GM19239 (cell line): ENCODE measurements at regions not wholly inside any gene's neighbourhood (a gene's known extent, or its start where the extent isn't known, plus 50 kb on each side); places are given as distances from the start of the nearest gene placed in this dataset.
A peak's percentile ranks its signal among the peaks of the same experiment; 100 is the strongest.

Source experiments
- DNase-seq: peaks from one replicate; pipeline ENCODE4 v3.0.0; 2011; ENCODE audit warnings: low spot score; ENCODE audit not compliant: insufficient read length
- FAIRE-seq: peaks from 2 replicates; lab custom pipeline; 2011; peaks lifted over from hg19 to GRCh38; lab: Jason Lieb, UNC

GRCh38 chr2:191554240-191554639, 123.7 kb upstream of the NABP1 start:
- DNase-seq (no peak), FAIRE-seq (no peak)

GRCh38 chr2:191555092-191555742, 122.7 kb upstream of the NABP1 start:
- DNase-seq (peak; percentile 61), FAIRE-seq (peak; percentile 88)

DNA sequence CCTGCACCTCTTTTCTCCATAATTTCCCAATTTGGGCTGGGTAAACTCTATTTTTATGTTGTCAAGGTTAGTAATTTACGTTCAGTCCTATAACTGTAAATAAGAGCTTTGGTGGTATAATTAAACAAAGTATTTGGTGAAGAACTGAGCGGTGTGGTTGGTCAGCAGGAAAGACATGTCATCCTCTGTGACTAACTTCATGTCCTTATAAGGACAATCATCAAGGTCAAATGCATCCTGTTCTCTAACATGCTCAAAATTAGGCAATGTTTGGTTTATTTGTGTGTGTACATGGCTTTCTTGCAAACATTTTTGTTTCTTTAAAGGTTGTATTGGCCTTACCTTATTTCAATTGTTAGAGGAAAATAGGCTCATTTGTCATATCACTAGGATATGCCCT, 121.5 kb upstream of the NABP1 start:
- DNase-seq (no peak), FAIRE-seq (no peak)

GRCh38 chr2:191557841-191558240, 120.1 kb upstream of the NABP1 start:
- FAIRE-seq = no peak
- no peak for DNase-seq

DNA sequence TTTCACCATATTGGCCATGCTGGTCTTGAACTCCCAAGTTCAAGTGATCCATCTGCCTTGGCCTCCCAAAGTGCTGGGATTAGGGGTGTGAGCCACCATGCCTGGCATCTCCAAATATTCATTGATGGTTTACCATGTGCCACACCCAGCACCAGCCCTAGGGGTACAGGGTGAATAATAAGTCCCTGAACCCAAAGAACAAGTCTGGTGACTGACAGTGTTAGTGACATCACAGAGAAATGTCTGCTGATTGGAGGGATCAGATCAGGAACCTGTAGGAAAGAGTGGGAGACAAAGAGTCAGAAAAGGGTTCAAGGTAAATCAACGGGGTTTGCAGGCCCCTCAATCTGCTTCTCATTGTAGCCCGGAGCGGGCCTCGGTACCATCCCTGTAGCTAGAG, 118.4 kb upstream of the NABP1 start:
- FAIRE-seq (no peak), DNase-seq (no peak)

- DNase-seq (no peak), FAIRE-seq (no peak)
Observed at GRCh38 chr2:191560411-191560980, 117.4 kb upstream of the NABP1 start.

GRCh38 chr2:191565120-191565519, 112.8 kb upstream of the NABP1 start:
- DNase-seq (no peak), FAIRE-seq (no peak)

DNA sequence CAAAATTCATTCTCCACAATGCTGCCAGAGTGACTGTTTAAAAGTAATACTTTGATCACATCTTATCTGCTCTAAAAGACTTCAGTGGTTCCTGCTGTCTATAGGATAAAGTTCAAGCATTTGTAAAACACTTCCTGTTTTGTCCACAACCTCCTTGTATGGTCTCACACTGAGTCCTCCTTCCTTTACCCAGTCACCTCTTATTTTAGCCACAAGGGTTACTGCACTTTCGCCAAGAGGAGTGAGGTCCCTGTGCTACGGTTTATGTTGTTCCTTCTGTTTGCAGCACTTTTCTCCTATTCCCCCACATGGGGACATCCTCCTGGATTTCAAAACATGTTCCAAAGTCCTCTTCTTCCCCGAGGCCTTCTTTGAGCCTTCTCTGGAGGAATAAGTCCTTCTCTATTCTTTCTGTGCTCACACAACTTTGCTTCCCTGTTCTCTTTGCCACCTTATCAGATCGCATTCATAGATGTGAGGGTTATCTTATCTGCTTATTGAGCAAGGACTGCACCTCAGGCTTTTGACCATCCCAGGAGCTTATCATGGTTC, 112.2 kb upstream of the NABP1 start:
- DNase-seq = no peak
- no peak for FAIRE-seq

- peak; percentile 95 for FAIRE-seq
- peak; percentile 28 for DNase-seq
Observed at GRCh38 chr2:191566344-191566743, 111.6 kb upstream of the NABP1 start.

GRCh38 chr2:191567206-191567605, 110.7 kb upstream of the NABP1 start:
- FAIRE-seq (no peak), DNase-seq (no peak)

DNA sequence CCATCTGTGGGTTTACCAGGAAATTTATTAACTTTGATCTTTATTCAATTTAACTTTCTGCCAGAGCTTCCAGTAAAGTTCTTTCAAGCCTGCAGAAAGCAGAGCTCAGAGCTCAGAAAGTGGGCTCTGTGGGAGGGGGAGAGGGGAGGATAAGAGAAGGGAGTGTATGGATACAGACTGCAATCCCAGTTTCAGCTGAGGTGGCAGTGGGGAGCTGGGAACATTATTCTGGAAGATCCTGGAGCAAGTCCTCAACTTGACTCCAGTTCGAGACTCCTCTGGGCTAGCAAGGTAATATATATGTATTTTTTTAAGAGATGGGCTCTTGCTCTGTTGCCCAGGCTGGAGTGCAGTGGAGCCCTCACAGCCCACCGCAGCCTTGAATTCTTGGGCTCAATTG, 108.9 kb upstream of the NABP1 start:
- no peak for FAIRE-seq
- no peak for DNase-seq

GRCh38 chr2:191571163-191571769, 106.7 kb upstream of the NABP1 start:
- no peak for DNase-seq

GRCh38 chr2:191572319-191572718, 105.6 kb upstream of the NABP1 start:
- FAIRE-seq (no peak), DNase-seq (no peak)

More at GRCh38 chr2:191571163-191571769, 106.7 kb upstream of the NABP1 start:
- FAIRE-seq = peak; percentile 80

GRCh38 chr2:191573216-191573615, 104.7 kb upstream of the NABP1 start:
- DNase-seq (no peak), FAIRE-seq (no peak)

GRCh38 chr2:191574232-191574631, 103.7 kb upstream of the NABP1 start:
- FAIRE-seq (no peak), DNase-seq (no peak)

DNA sequence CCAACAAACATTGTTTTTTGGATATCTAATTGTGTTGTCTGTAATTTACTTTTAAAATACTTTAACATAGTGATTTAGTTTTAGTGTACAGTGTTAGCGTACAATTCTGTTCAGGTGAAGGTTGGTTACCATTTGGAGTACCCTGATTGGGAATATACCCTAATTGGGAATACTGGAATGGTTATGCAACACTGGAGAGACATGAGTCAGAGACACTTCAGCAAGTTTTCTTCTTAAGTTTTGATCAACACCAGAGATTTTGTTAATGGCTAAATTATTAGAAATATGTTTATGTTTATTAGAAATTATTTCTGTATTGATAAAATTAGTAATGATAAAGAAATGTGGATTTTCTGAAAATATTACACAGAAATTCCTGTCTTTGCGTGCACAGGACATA, 100.3 kb upstream of the NABP1 start:
- DNase-seq (no peak), FAIRE-seq (no peak)

DNA sequence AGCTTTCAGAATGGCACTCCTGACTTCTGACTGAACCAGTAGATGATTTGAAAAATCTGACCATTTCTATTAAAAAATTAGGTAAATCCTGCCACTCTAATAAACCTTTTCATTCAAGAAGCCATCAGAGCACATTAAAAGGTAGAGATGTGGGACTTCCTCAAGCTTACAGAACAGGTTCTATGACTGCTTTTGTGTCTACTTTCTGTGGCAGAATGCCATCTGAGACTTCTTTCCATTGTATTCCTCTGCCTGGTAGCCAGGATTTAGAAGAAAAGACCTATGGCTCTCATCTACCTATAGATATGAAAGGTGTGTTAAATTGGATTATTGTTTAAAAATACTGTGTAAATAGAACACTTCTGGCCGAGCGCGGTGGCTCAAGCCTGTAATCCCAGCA, 99.9 kb upstream of the NABP1 start:
- DNase-seq (no peak), FAIRE-seq (no peak)

DNA sequence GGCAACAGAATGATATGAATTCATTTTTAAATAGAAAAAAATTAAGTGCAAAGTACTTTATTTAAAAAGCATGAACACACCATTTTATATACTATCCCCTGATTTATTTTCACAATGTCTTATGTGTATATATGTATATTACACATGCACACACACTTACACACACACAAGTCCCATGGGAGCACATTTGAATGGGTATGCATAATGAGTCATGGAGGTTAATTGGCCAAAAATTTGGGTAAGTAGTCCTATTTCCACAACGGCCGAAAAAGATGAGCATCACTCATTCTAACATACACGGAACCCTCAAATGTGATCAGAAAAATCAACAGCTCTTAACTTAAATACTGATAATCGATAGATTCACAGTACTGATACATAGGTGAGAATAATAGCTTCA, 97.4 kb upstream of the NABP1 start:
- FAIRE-seq (no peak), DNase-seq (no peak)

GRCh38 chr2:191581003-191581402, 96.9 kb upstream of the NABP1 start:
- DNase-seq = no peak
- no peak for FAIRE-seq

- FAIRE-seq = no peak
- no peak for DNase-seq
Observed at GRCh38 chr2:191582355-191582754, 95.6 kb upstream of the NABP1 start.

- DNase-seq (no peak), FAIRE-seq (no peak)
Observed at GRCh38 chr2:191591025-191591424, 86.9 kb upstream of the NABP1 start.
